ENCODE measurements at regions not wholly inside any gene's neighbourhood (a gene's known extent, or its start where the extent isn't known, plus 50 kb on each side); places are given as distances from the start of the nearest gene placed in this dataset.

- Histone ChIP-seq H3K27ac (no peak overlapping the region), H3K4me3 (no peak overlapping the region), H3K27me3 (replicated peaks) (no peaks in the 10 kb centered on the region; the same call in 1 of the 2 replicates), H3K36me3 (no peaks in the 10 kb centered on the region), H3K4me1 (replicated peaks) (peaks cover 3% of the 10 kb centered on the region; the same call in 1 of the 2 replicates), H3K9me3 (replicated peaks) (0 out of 2 replicates have a peak, but pooled peaks cover 2% of the 10 kb centered on the region)
- no peak for DNase-seq (ENCODE audit: low read depth in 1 of 2, low spot score in 2 of 2)
These were observed 395.4 kb upstream of the LRRC7 start for GRCh38 chr1:69172003-69173000.

- 0 out of 2 replicates have a peak, but pooled peaks cover 2% of the 10 kb centered on the region for H3K9me3 ChIP-seq (replicated peaks)
- H3K4me3 ChIP-seq: no peak overlapping the region
- H3K27ac ChIP-seq: no peak overlapping the region
- DNase-seq (ENCODE audit: low read depth in 1 of 2, low spot score in 2 of 2): no peak
- H3K27me3 ChIP-seq (replicated peaks): no peaks in the 10 kb centered on the region; the same call in 1 of the 2 replicates
- no peaks in the 10 kb centered on the region for H3K36me3 ChIP-seq
- 0 out of 2 replicates have a peak, but pooled peaks cover 3% of the 10 kb centered on the region for H3K4me1 ChIP-seq (replicated peaks)
These were observed 392.7 kb upstream of the LRRC7 start for GRCh38 chr1:69175053-69175452.

- no peak for DNase-seq (ENCODE audit: low read depth in 1 of 2, low spot score in 2 of 2)
- no peak overlapping the region for H3K27ac ChIP-seq
- H3K36me3 ChIP-seq: no peaks in the 10 kb centered on the region
- no peak overlapping the region for H3K4me3 ChIP-seq
- no peaks in the 10 kb centered on the region for H3K4me1 ChIP-seq (replicated peaks)
- no peaks in the 10 kb centered on the region for H3K27me3 ChIP-seq (replicated peaks)
- no peaks in the 10 kb centered on the region for H3K9me3 ChIP-seq (replicated peaks)
These were observed 387.4 kb upstream of the LRRC7 start for GRCh38 chr1:69180358-69180757.

- no peaks in the 10 kb centered on the region for H3K27me3 ChIP-seq (replicated peaks)
- no peak overlapping the region for H3K4me3 ChIP-seq
These were observed 382.3 kb upstream of the LRRC7 start for GRCh38 chr1:69185378-69185777.

GRCh38 chr1:69191335-69191734 lies 376.4 kb upstream of the LRRC7 start:
- no peaks in the 10 kb centered on the region for H3K27me3 ChIP-seq (replicated peaks)
- H3K36me3 ChIP-seq: no peaks in the 10 kb centered on the region
- no peaks in the 10 kb centered on the region for H3K9me3 ChIP-seq (replicated peaks)
- H3K4me1 ChIP-seq (replicated peaks): no peaks in the 10 kb centered on the region
- H3K4me3 ChIP-seq: no peak overlapping the region
- no peak overlapping the region for H3K27ac ChIP-seq
- DNase-seq (ENCODE audit: low read depth in 1 of 2, low spot score in 2 of 2): no peak

More at GRCh38 chr1:69185378-69185777, 382.3 kb upstream of the LRRC7 start:
- DNase-seq (ENCODE audit: low read depth in 1 of 2, low spot score in 2 of 2): no peak
- Histone ChIP-seq H3K4me1 (replicated peaks) (no peaks in the 10 kb centered on the region), H3K27ac (no peak overlapping the region), H3K36me3 (no peaks in the 10 kb centered on the region), H3K9me3 (replicated peaks) (no peaks in the 10 kb centered on the region)

GRCh38 chr1:69195136-69195535 lies 372.6 kb upstream of the LRRC7 start:
- no peaks in the 10 kb centered on the region for H3K9me3 ChIP-seq (replicated peaks)
- H3K36me3 ChIP-seq: no peaks in the 10 kb centered on the region
- H3K4me3 ChIP-seq: no peak overlapping the region
- H3K27ac ChIP-seq: no peak overlapping the region
- DNase-seq (ENCODE audit: low read depth in 1 of 2, low spot score in 2 of 2): no peak
- H3K27me3 ChIP-seq (replicated peaks): no peaks in the 10 kb centered on the region
- no peaks in the 10 kb centered on the region for H3K4me1 ChIP-seq (replicated peaks)

- Histone ChIP-seq H3K4me1 (replicated peaks) (no peaks in the 10 kb centered on the region), H3K4me3 (no peak overlapping the region), H3K27ac (no peak overlapping the region), H3K36me3 (no peaks in the 10 kb centered on the region), H3K27me3 (replicated peaks) (no peaks in the 10 kb centered on the region), H3K9me3 (replicated peaks) (no peaks in the 10 kb centered on the region)
- no peak for DNase-seq (ENCODE audit: low read depth in 1 of 2, low spot score in 2 of 2)
These were observed 371.7 kb upstream of the LRRC7 start for GRCh38 chr1:69196071-69196470.

GRCh38 chr1:69197816-69198215 lies 369.9 kb upstream of the LRRC7 start:
- no peaks in the 10 kb centered on the region for H3K36me3 ChIP-seq
- H3K27me3 ChIP-seq (replicated peaks): no peaks in the 10 kb centered on the region
- no peak for DNase-seq (ENCODE audit: low read depth in 1 of 2, low spot score in 2 of 2)
- H3K27ac ChIP-seq: no peak overlapping the region
- no peaks in the 10 kb centered on the region for H3K9me3 ChIP-seq (replicated peaks)
- no peak overlapping the region for H3K4me3 ChIP-seq
- H3K4me1 ChIP-seq (replicated peaks): no peaks in the 10 kb centered on the region

GRCh38 chr1:69201716-69202115 lies 366.0 kb upstream of the LRRC7 start:
- Histone ChIP-seq H3K27ac (no peak overlapping the region), H3K4me3 (no peak overlapping the region), H3K9me3 (replicated peaks) (no peaks in the 10 kb centered on the region), H3K36me3 (no peaks in the 10 kb centered on the region), H3K27me3 (replicated peaks) (no peaks in the 10 kb centered on the region), H3K4me1 (replicated peaks) (no peaks in the 10 kb centered on the region)
- no peak for DNase-seq (ENCODE audit: low read depth in 1 of 2, low spot score in 2 of 2)

- Histone ChIP-seq H3K4me3 (no peak overlapping the region), H3K4me1 (replicated peaks) (no peaks in the 10 kb centered on the region), H3K27ac (no peak overlapping the region), H3K27me3 (replicated peaks) (no peaks in the 10 kb centered on the region), H3K9me3 (replicated peaks) (no peaks in the 10 kb centered on the region), H3K36me3 (no peaks in the 10 kb centered on the region)
- no peak for DNase-seq (ENCODE audit: low read depth in 1 of 2, low spot score in 2 of 2)
These were observed 364.6 kb upstream of the LRRC7 start for GRCh38 chr1:69203166-69203565.

- DNase-seq (ENCODE audit: low read depth in 1 of 2, low spot score in 2 of 2): no peak
- H3K27me3 ChIP-seq (replicated peaks): no peaks in the 10 kb centered on the region
- no peaks in the 10 kb centered on the region for H3K4me1 ChIP-seq (replicated peaks)
- no peak overlapping the region for H3K4me3 ChIP-seq
- no peaks in the 10 kb centered on the region for H3K9me3 ChIP-seq (replicated peaks)
- H3K36me3 ChIP-seq: no peaks in the 10 kb centered on the region
- no peak overlapping the region for H3K27ac ChIP-seq
These were observed 354.1 kb upstream of the LRRC7 start for GRCh38 chr1:69213644-69214043.

GRCh38 chr1:69215883-69216282 lies 351.8 kb upstream of the LRRC7 start:
- no peak for DNase-seq (ENCODE audit: low read depth in 1 of 2, low spot score in 2 of 2)
- Histone ChIP-seq H3K9me3 (replicated peaks) (no peaks in the 10 kb centered on the region), H3K4me3 (no peak overlapping the region), H3K27ac (no peak overlapping the region), H3K36me3 (no peaks in the 10 kb centered on the region), H3K27me3 (replicated peaks) (no peaks in the 10 kb centered on the region), H3K4me1 (replicated peaks) (no peaks in the 10 kb centered on the region)

GRCh38 chr1:69220672-69221071 lies 347.1 kb upstream of the LRRC7 start:
- no peaks in the 10 kb centered on the region for H3K4me1 ChIP-seq (replicated peaks)
- H3K9me3 ChIP-seq (replicated peaks): no peaks in the 10 kb centered on the region
- no peaks in the 10 kb centered on the region for H3K36me3 ChIP-seq
- no peak overlapping the region for H3K4me3 ChIP-seq
- H3K27ac ChIP-seq: no peak overlapping the region
- H3K27me3 ChIP-seq (replicated peaks): no peaks in the 10 kb centered on the region
- DNase-seq (ENCODE audit: low read depth in 1 of 2, low spot score in 2 of 2): no peak

GRCh38 chr1:69221524-69221923 lies 346.2 kb upstream of the LRRC7 start:
- no peaks in the 10 kb centered on the region for H3K36me3 ChIP-seq
- no peak for DNase-seq (ENCODE audit: low read depth in 1 of 2, low spot score in 2 of 2)
- H3K4me3 ChIP-seq: no peak overlapping the region
- no peaks in the 10 kb centered on the region for H3K4me1 ChIP-seq (replicated peaks)
- no peak overlapping the region for H3K27ac ChIP-seq
- H3K27me3 ChIP-seq (replicated peaks): no peaks in the 10 kb centered on the region
- H3K9me3 ChIP-seq (replicated peaks): no peaks in the 10 kb centered on the region
